Activated T-cell treated with anti-CD3 and anti-CD28 coated beads, Interleukin-2, amount 50 U/mL, for 4 hours (primary cell): ENCODE measurements at regions not wholly inside any gene's neighbourhood (a gene's known extent, or its start where the extent isn't known, plus 50 kb on each side); places are given as distances from the start of the nearest gene placed in this dataset.
"Not testable (repeated sequence)": the region's sequence is repeated elsewhere in the genome, so short reads cannot be mapped to it uniquely, and the experiment has no call there.

Experiments
- ATAC-seq, 2 donors: fragments of 200-7000 bp; cut with Tn5 transposase; one replicate each; pipeline ENCODE4 v1.10.0; 2021
- DNase-seq: peaks from one replicate; pipeline ENCODE4 v3.0.0-alpha.2; 2020
- H3K27me3 Mint-ChIP-seq: one replicate; pipeline ENCODE4 v1.8.0; 2021; ENCODE audit warnings: low read depth, mixed read lengths
- H3K36me3 Mint-ChIP-seq: one replicate; pipeline ENCODE4 v1.8.0; 2022; ENCODE audit warnings: mixed read lengths; ENCODE audit not compliant: insufficient read depth
- H3K4me1 Mint-ChIP-seq: one replicate; pipeline ENCODE4 v1.8.0; 2021; ENCODE audit warnings: low read depth, mixed read lengths
- H3K4me3 Mint-ChIP-seq: one replicate; pipeline ENCODE4 v1.8.0; 2021; ENCODE audit warnings: mild to moderate bottlenecking, moderate library complexity, mixed read lengths
- H3K9me3 Mint-ChIP-seq: one replicate; pipeline ENCODE4 v1.8.0; 2021; ENCODE audit warnings: mixed read lengths

- Mint-ChIP-seq H3K27me3 (no peaks in the 10 kb centered on the region), H3K4me1 (no peaks in the 10 kb centered on the region), H3K36me3 (no peaks in the 10 kb centered on the region), H3K9me3 (no peaks in the 10 kb centered on the region), H3K4me3 (no peak overlapping the region)
- ATAC-seq, result no peak
- no peak for DNase-seq
Measured at GRCh38 chr4:117014236-117014635, 71.1 kb downstream of the TRAM1L1 start.

- H3K36me3 Mint-ChIP-seq, result no peaks in the 10 kb centered on the region
- no peak for ATAC-seq
- peaks cover 5% of the 10 kb centered on the region for H3K9me3 Mint-ChIP-seq
- no peak for DNase-seq
- H3K27me3 Mint-ChIP-seq, result no peaks in the 10 kb centered on the region
- no peak overlapping the region for H3K4me3 Mint-ChIP-seq
- no peaks in the 10 kb centered on the region for H3K4me1 Mint-ChIP-seq
Measured at GRCh38 chr4:117010671-117011070, 74.7 kb downstream of the TRAM1L1 start.

- no peaks in the 10 kb centered on the region for H3K4me1 Mint-ChIP-seq
- no peaks in the 10 kb centered on the region for H3K27me3 Mint-ChIP-seq
- DNase-seq, result no peak
- peaks cover 5% of the 10 kb centered on the region for H3K9me3 Mint-ChIP-seq
- H3K36me3 Mint-ChIP-seq, result no peaks in the 10 kb centered on the region
- ATAC-seq, result no peak
- no peak overlapping the region for H3K4me3 Mint-ChIP-seq
Measured at GRCh38 chr4:117001077-117001476, 84.3 kb downstream of the TRAM1L1 start.

GRCh38 chr4:116982656-116983055 is 102.7 kb downstream of the TRAM1L1 start:
- Mint-ChIP-seq H3K4me3 (no peak overlapping the region), H3K4me1 (no peaks in the 10 kb centered on the region), H3K9me3 (peaks cover 13% of the 10 kb centered on the region), H3K36me3 (no peaks in the 10 kb centered on the region), H3K27me3 (no peaks in the 10 kb centered on the region)
- ATAC-seq, result no peak
- DNase-seq, result no peak

- H3K27me3 Mint-ChIP-seq, ATAC-seq: not testable (repeated sequence)
Measured at GRCh38 chr4:116980436-116980835, 104.9 kb downstream of the TRAM1L1 start.

GRCh38 chr4:116959045-116959444 is 126.3 kb downstream of the TRAM1L1 start:
- H3K4me3 Mint-ChIP-seq, result no peak overlapping the region
- no peaks in the 10 kb centered on the region for H3K36me3 Mint-ChIP-seq
- H3K9me3 Mint-ChIP-seq, result peaks cover 9% of the 10 kb centered on the region
- ATAC-seq, result no peak
- DNase-seq, result no peak
- H3K4me1 Mint-ChIP-seq, result no peaks in the 10 kb centered on the region
- H3K27me3 Mint-ChIP-seq, result no peaks in the 10 kb centered on the region

More at GRCh38 chr4:116980436-116980835, 104.9 kb downstream of the TRAM1L1 start:
- H3K9me3 Mint-ChIP-seq, DNase-seq, H3K4me3 Mint-ChIP-seq, H3K4me1 Mint-ChIP-seq, H3K36me3 Mint-ChIP-seq: not testable (repeated sequence)

GRCh38 chr4:116953947-116954346 is 131.4 kb downstream of the TRAM1L1 start:
- Mint-ChIP-seq H3K27me3 (no peaks in the 10 kb centered on the region), H3K4me1 (no peaks in the 10 kb centered on the region), H3K36me3 (no peaks in the 10 kb centered on the region), H3K4me3 (no peak overlapping the region), H3K9me3 (peaks cover 5% of the 10 kb centered on the region)
- DNase-seq (no peak), ATAC-seq (no peak)

- ATAC-seq, result no peak
- H3K4me3 Mint-ChIP-seq, result no peak overlapping the region
- H3K4me1 Mint-ChIP-seq, result no peaks in the 10 kb centered on the region
- peaks cover 8% of the 10 kb centered on the region for H3K9me3 Mint-ChIP-seq
- no peaks in the 10 kb centered on the region for H3K27me3 Mint-ChIP-seq
- no peak for DNase-seq
- no peaks in the 10 kb centered on the region for H3K36me3 Mint-ChIP-seq
Measured at GRCh38 chr4:116952530-116953136, 132.7 kb downstream of the TRAM1L1 start.

GRCh38 chr4:116949856-116950255 is 135.5 kb downstream of the TRAM1L1 start:
- Mint-ChIP-seq H3K9me3 (peaks cover 9% of the 10 kb centered on the region), H3K4me1 (no peaks in the 10 kb centered on the region), H3K27me3 (no peaks in the 10 kb centered on the region), H3K4me3 (no peak overlapping the region), H3K36me3 (no peaks in the 10 kb centered on the region)
- no peak for ATAC-seq
- no peak for DNase-seq

GRCh38 chr4:116942315-116942714 is 143.1 kb downstream of the TRAM1L1 start:
- H3K36me3 Mint-ChIP-seq, result no peaks in the 10 kb centered on the region
- no peak overlapping the region for H3K4me3 Mint-ChIP-seq
- peaks cover 9% of the 10 kb centered on the region for H3K9me3 Mint-ChIP-seq
- ATAC-seq, result no peak
- H3K27me3 Mint-ChIP-seq, result no peaks in the 10 kb centered on the region
- DNase-seq, result no peak
- H3K4me1 Mint-ChIP-seq, result no peaks in the 10 kb centered on the region

- DNase-seq (no peak), ATAC-seq (no peak)
- Mint-ChIP-seq H3K27me3 (peaks cover 5% of the 10 kb centered on the region), H3K9me3 (no peaks in the 10 kb centered on the region), H3K4me3 (no peak overlapping the region), H3K4me1 (no peaks in the 10 kb centered on the region), H3K36me3 (no peaks in the 10 kb centered on the region)
Measured at GRCh38 chr4:116930329-116930728, 155.0 kb downstream of the TRAM1L1 start.

GRCh38 chr4:116926631-116927295 is 158.6 kb downstream of the TRAM1L1 start:
- ATAC-seq (no peak), DNase-seq (no peak)
- no peak overlapping the region for H3K4me3 Mint-ChIP-seq
- H3K4me1 Mint-ChIP-seq, result no peaks in the 10 kb centered on the region
- no peaks in the 10 kb centered on the region for H3K36me3 Mint-ChIP-seq
- peaks cover 4% of the 10 kb centered on the region for H3K9me3 Mint-ChIP-seq
- H3K27me3 Mint-ChIP-seq, result peaks cover 5% of the 10 kb centered on the region

GRCh38 chr4:116925900-116926457 is 159.4 kb downstream of the TRAM1L1 start:
- peaks cover 5% of the 10 kb centered on the region for H3K27me3 Mint-ChIP-seq
- peaks cover 4% of the 10 kb centered on the region for H3K9me3 Mint-ChIP-seq
- no peak for DNase-seq
- H3K4me1 Mint-ChIP-seq, result no peaks in the 10 kb centered on the region
- no peak overlapping the region for H3K4me3 Mint-ChIP-seq
- ATAC-seq, result no peak
- no peaks in the 10 kb centered on the region for H3K36me3 Mint-ChIP-seq

- H3K4me3 Mint-ChIP-seq, result no peak overlapping the region
- H3K36me3 Mint-ChIP-seq, result no peaks in the 10 kb centered on the region
- no peak for ATAC-seq
- H3K9me3 Mint-ChIP-seq, result peaks cover 4% of the 10 kb centered on the region
- no peak for DNase-seq
- no peaks in the 10 kb centered on the region for H3K4me1 Mint-ChIP-seq
- H3K27me3 Mint-ChIP-seq, result peaks cover 5% of the 10 kb centered on the region
Measured at GRCh38 chr4:116923389-116923788, 162.0 kb downstream of the TRAM1L1 start.

- no peaks in the 10 kb centered on the region for H3K36me3 Mint-ChIP-seq
- peaks cover 9% of the 10 kb centered on the region for H3K9me3 Mint-ChIP-seq
- H3K4me1 Mint-ChIP-seq, result no peaks in the 10 kb centered on the region
- H3K4me3 Mint-ChIP-seq, result no peak overlapping the region
- ATAC-seq, result no peak
- DNase-seq, result no peak
- no peaks in the 10 kb centered on the region for H3K27me3 Mint-ChIP-seq
Measured at GRCh38 chr4:116913451-116913850, 171.9 kb downstream of the TRAM1L1 start.
